ENCODE measurements at regions not wholly inside any gene's neighbourhood (a gene's known extent, or its start where the extent isn't known, plus 50 kb on each side); places are given as distances from the start of the nearest gene placed in this dataset.
"Not testable (repeated sequence)": the region's sequence is repeated elsewhere in the genome, so short reads cannot be mapped to it uniquely, and the experiment has no call there.

DNA sequence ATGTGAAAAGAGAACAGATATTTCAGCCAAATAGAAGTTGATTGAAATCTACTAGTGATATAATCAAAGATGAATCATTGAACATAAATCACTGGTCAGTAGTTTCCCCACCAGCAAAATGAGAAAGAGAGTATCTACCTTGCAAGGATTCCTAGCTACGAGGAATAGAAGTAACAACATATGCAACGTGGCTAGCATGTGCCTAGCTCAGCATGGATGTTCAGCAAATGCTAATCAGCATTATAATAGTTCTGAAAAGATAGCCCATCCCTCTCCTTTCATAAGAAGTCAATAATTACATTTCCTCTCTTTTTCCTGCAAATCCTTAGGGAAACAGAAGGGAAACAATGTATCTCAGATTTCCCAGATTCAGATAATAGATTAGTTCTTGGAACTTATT, 417.2 kb downstream of the SATB2 start:
- H2AFZ ChIP-seq: no peak overlapping the region
- H3K4me3 ChIP-seq: no peak overlapping the region
- WGBS (ENCODE audit: low lambda C conversion rate, missing lambda C conversion rate): 56% methylated on average over 2 of the region's 2 CpGs
- H3K79me2 ChIP-seq: no peaks in the 10 kb centered on the region
- TF ChIP-seq EZH2 (IDR thresholded peaks at IDR 0.05; ENCODE audit: borderline replicate concordance) (no peak), EZH2phosphoT487 (IDR thresholded peaks at IDR 0.05; ENCODE audit: low read depth, severe bottlenecking, unreplicated experiment) (no peak)
- TF ChIP-seq, protein P1, sequence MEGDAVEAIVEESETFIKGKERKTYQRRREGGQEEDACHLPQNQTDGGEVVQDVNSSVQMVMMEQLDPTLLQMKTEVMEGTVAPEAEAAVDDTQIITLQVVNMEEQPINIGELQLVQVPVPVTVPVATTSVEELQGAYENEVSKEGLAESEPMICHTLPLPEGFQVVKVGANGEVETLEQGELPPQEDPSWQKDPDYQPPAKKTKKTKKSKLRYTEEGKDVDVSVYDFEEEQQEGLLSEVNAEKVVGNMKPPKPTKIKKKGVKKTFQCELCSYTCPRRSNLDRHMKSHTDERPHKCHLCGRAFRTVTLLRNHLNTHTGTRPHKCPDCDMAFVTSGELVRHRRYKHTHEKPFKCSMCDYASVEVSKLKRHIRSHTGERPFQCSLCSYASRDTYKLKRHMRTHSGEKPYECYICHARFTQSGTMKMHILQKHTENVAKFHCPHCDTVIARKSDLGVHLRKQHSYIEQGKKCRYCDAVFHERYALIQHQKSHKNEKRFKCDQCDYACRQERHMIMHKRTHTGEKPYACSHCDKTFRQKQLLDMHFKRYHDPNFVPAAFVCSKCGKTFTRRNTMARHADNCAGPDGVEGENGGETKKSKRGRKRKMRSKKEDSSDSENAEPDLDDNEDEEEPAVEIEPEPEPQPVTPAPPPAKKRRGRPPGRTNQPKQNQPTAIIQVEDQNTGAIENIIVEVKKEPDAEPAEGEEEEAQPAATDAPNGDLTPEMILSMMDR (IDR thresholded peaks at IDR 0.05; ENCODE audit: poor library complexity): no peak
- no peaks in the 10 kb centered on the region for H4K20me1 ChIP-seq (ENCODE audit: insufficient read depth, poor library complexity, severe bottlenecking)
- H3K4me1 ChIP-seq (ENCODE audit: insufficient read depth): no peaks in the 10 kb centered on the region
- no peaks in the 10 kb centered on the region for H3K36me3 ChIP-seq (replicated peaks; ENCODE audit: insufficient read depth, low read depth)
- H3K27me3 ChIP-seq: no peaks in the 10 kb centered on the region
- H3K9me3 ChIP-seq (ENCODE audit: low read depth): no peaks in the 10 kb centered on the region
- no peak overlapping the region for H3K4me2 ChIP-seq
- H3K27ac ChIP-seq: no peak overlapping the region
- DNase-seq (ENCODE audit: low spot score): no peak
- H3K9me2 ChIP-seq (replicated peaks; ENCODE audit: insufficient read depth): no peaks in the 10 kb centered on the region

DNA sequence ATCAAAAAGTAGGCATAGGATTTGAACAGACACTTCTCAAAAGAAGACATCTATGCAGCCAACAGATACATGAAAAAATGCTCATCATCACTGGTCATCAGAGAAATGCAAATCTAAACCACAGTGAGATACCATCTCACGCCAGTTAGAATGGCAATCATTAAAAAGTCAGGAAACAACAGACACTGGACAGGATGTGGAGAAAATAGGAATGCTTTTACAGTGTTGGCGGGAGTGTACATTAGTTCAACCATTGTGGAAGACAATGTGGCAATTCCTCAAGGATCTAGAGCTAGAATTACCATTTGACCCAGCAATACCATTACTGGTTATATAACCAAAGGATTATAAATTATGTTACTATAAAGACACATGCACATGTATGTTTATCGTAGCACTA, 424.0 kb downstream of the SATB2 start:
- not testable (repeated sequence) for H3K4me2 ChIP-seq; H3K79me2 ChIP-seq; H3K9me3 ChIP-seq (ENCODE audit: low read depth); H3K27ac ChIP-seq; H4K20me1 ChIP-seq (ENCODE audit: insufficient read depth, poor library complexity, severe bottlenecking); DNase-seq (ENCODE audit: low spot score); H3K36me3 ChIP-seq (replicated peaks; ENCODE audit: insufficient read depth, low read depth); H3K27me3 ChIP-seq; H2AFZ ChIP-seq; H3K9me2 ChIP-seq (replicated peaks; ENCODE audit: insufficient read depth); H3K4me3 ChIP-seq; H3K4me1 ChIP-seq (ENCODE audit: insufficient read depth)
- WGBS (ENCODE audit: low lambda C conversion rate, missing lambda C conversion rate): 99% methylated on average over 3 of the region's 3 CpGs

DNA sequence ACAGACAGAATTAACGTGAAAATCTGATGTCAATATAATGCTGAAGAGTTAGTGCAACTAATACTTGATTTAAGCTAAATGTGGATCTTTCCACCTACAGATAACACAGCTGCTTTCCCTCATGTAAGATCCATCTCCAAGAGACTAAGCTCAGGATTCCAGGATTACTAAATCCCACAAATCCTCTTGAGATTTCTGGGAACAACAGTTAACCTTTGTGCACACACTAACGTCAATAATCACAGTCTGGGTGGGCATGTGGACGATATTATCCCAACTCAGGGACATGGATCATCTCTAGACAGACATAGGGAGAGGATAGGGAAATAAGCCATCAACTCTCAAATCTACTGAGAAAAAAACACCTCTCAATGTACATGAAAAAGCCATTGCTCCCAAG, 432.6 kb downstream of the SATB2 start:
- Histone ChIP-seq H4K20me1 (ENCODE audit: insufficient read depth, poor library complexity, severe bottlenecking) (no peaks in the 10 kb centered on the region), H3K79me2 (no peaks in the 10 kb centered on the region), H3K4me2 (no peak overlapping the region), H3K4me1 (ENCODE audit: insufficient read depth) (no peaks in the 10 kb centered on the region), H3K27ac (no peak overlapping the region), H3K9me2 (replicated peaks; ENCODE audit: insufficient read depth) (no peaks in the 10 kb centered on the region), H2AFZ (no peak overlapping the region), H3K27me3 (no peaks in the 10 kb centered on the region), H3K36me3 (replicated peaks; ENCODE audit: insufficient read depth, low read depth) (no peaks in the 10 kb centered on the region), H3K4me3 (no peak overlapping the region), H3K9me3 (ENCODE audit: low read depth) (no peaks in the 10 kb centered on the region)
- WGBS (ENCODE audit: low lambda C conversion rate, missing lambda C conversion rate): 61% methylated on average over 3 of the region's 3 CpGs
- TF ChIP-seq EZH2 (IDR thresholded peaks at IDR 0.05; ENCODE audit: borderline replicate concordance): no peak
- TF ChIP-seq EZH2phosphoT487 (IDR thresholded peaks at IDR 0.05; ENCODE audit: low read depth, severe bottlenecking, unreplicated experiment): no peak
- TF ChIP-seq, protein P1 (IDR thresholded peaks at IDR 0.05; ENCODE audit: poor library complexity): no peak
- no peak for DNase-seq (ENCODE audit: low spot score)

GRCh38 chr2:199024224-199024623, 433.5 kb downstream of the SATB2 start:
- no peak for DNase-seq (ENCODE audit: low spot score)
- H3K27me3 ChIP-seq: no peaks in the 10 kb centered on the region
- TF ChIP-seq EZH2 (IDR thresholded peaks at IDR 0.05; ENCODE audit: borderline replicate concordance): no peak
- no peak for TF ChIP-seq EZH2phosphoT487 (IDR thresholded peaks at IDR 0.05; ENCODE audit: low read depth, severe bottlenecking, unreplicated experiment)
- TF ChIP-seq, protein P1 (IDR thresholded peaks at IDR 0.05; ENCODE audit: poor library complexity): no peak
- H3K4me3 ChIP-seq: no peak overlapping the region
- no peaks in the 10 kb centered on the region for H3K79me2 ChIP-seq
- no peak overlapping the region for H3K4me2 ChIP-seq
- no peaks in the 10 kb centered on the region for H4K20me1 ChIP-seq (ENCODE audit: insufficient read depth, poor library complexity, severe bottlenecking)
- no peak overlapping the region for H2AFZ ChIP-seq
- no peaks in the 10 kb centered on the region for H3K36me3 ChIP-seq (replicated peaks; ENCODE audit: insufficient read depth, low read depth)
- H3K4me1 ChIP-seq (ENCODE audit: insufficient read depth): no peaks in the 10 kb centered on the region
- H3K9me2 ChIP-seq (replicated peaks; ENCODE audit: insufficient read depth): no peaks in the 10 kb centered on the region
- H3K27ac ChIP-seq: no peak overlapping the region
- H3K9me3 ChIP-seq (ENCODE audit: low read depth): no peaks in the 10 kb centered on the region

All from hepatocyte (in vitro differentiated cells).